ENCODE measurements at regions not wholly inside any gene's neighbourhood (a gene's known extent, or its start where the extent isn't known, plus 50 kb on each side); places are given as distances from the start of the nearest gene placed in this dataset.

DNA sequence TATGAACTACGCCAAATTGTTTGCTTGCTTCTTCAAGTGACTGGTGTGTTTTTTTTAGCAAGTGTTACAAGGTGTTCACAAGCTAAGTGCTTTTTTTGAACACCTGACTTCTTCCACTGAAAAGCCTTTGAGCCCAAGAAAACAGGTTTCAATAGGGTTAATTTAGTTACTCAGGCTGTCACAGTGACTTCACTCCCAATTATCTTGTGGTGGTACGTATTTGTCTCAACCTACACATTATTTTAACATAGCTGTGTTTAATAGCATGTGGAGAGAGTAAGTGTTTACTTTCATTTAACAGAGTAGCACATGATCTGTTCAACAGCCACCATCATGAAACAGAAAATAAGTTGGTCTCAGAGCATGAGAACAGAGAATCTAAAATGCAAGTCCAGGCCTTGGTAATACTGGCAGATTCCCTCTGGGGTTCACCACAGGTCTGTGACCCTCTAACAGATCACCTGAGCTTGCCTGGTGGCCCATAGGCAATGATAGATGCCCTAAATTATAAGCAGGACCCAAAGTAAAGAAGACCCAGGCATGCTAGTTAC is 267.7 kb upstream of the SMARCA2 start:
- Histone ChIP-seq H3K27me3 (no peaks in the 10 kb centered on the region), H3K9me3 (ENCODE audit: low read depth) (no peaks in the 10 kb centered on the region), H3K9me2 (replicated peaks; ENCODE audit: insufficient read depth) (no peaks in the 10 kb centered on the region), H3K4me2 (no peak overlapping the region), H3K36me3 (replicated peaks; ENCODE audit: insufficient read depth, low read depth) (no peaks in the 10 kb centered on the region), H3K4me3 (no peak overlapping the region), H3K79me2 (no peaks in the 10 kb centered on the region), H3K4me1 (ENCODE audit: insufficient read depth) (no peaks in the 10 kb centered on the region), H3K27ac (no peak overlapping the region), H4K20me1 (ENCODE audit: insufficient read depth, poor library complexity, severe bottlenecking) (no peaks in the 10 kb centered on the region), H2AFZ (no peak overlapping the region)
- DNase-seq (ENCODE audit: low spot score): no peak
- TF ChIP-seq, protein P1, sequence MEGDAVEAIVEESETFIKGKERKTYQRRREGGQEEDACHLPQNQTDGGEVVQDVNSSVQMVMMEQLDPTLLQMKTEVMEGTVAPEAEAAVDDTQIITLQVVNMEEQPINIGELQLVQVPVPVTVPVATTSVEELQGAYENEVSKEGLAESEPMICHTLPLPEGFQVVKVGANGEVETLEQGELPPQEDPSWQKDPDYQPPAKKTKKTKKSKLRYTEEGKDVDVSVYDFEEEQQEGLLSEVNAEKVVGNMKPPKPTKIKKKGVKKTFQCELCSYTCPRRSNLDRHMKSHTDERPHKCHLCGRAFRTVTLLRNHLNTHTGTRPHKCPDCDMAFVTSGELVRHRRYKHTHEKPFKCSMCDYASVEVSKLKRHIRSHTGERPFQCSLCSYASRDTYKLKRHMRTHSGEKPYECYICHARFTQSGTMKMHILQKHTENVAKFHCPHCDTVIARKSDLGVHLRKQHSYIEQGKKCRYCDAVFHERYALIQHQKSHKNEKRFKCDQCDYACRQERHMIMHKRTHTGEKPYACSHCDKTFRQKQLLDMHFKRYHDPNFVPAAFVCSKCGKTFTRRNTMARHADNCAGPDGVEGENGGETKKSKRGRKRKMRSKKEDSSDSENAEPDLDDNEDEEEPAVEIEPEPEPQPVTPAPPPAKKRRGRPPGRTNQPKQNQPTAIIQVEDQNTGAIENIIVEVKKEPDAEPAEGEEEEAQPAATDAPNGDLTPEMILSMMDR (IDR thresholded peaks at IDR 0.05; ENCODE audit: poor library complexity): no peak
- no peak for TF ChIP-seq EZH2 (IDR thresholded peaks at IDR 0.05; ENCODE audit: borderline replicate concordance)
- TF ChIP-seq EZH2phosphoT487 (IDR thresholded peaks at IDR 0.05; ENCODE audit: low read depth, severe bottlenecking, unreplicated experiment): no peak
- WGBS (ENCODE audit: low lambda C conversion rate, missing lambda C conversion rate): 78% methylated on average over 2 of the region's 2 CpGs

DNA sequence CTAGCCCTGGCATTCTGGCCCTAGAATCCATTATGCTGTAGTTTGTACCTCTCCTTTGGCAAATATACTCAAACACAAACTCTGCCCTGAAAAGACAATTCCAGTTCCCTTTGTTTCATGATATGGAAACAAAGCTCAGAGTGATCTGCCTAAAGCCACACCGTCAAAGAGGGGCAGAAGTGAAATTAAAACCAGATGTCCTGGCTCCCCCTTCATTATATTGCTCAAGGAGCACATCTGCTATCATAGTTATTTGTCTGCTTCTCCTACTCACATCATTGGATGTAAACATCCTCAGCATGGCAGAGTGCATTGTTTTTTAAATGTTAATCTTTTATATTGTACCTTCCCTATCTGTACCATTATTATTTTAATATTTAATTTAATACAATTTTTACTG is 266.7 kb upstream of the SMARCA2 start:
- H3K4me2 ChIP-seq: no peak overlapping the region
- no peak overlapping the region for H3K27ac ChIP-seq
- H3K9me2 ChIP-seq (replicated peaks; ENCODE audit: insufficient read depth): no peaks in the 10 kb centered on the region
- TF ChIP-seq EZH2 (IDR thresholded peaks at IDR 0.05; ENCODE audit: borderline replicate concordance) (no peak), EZH2phosphoT487 (IDR thresholded peaks at IDR 0.05; ENCODE audit: low read depth, severe bottlenecking, unreplicated experiment) (no peak)
- TF ChIP-seq, protein P1 (IDR thresholded peaks at IDR 0.05; ENCODE audit: poor library complexity): no peak
- no peak for DNase-seq (ENCODE audit: low spot score)
- no peaks in the 10 kb centered on the region for H3K4me1 ChIP-seq (ENCODE audit: insufficient read depth)
- no peak overlapping the region for H2AFZ ChIP-seq
- no peaks in the 10 kb centered on the region for H3K79me2 ChIP-seq
- H3K36me3 ChIP-seq (replicated peaks; ENCODE audit: insufficient read depth, low read depth): no peaks in the 10 kb centered on the region
- H3K9me3 ChIP-seq (ENCODE audit: low read depth): no peaks in the 10 kb centered on the region
- H3K4me3 ChIP-seq: no peak overlapping the region
- 17% methylated on average over 1 of the region's 1 CpG for WGBS (ENCODE audit: low lambda C conversion rate, missing lambda C conversion rate)
- no peaks in the 10 kb centered on the region for H3K27me3 ChIP-seq
- no peaks in the 10 kb centered on the region for H4K20me1 ChIP-seq (ENCODE audit: insufficient read depth, poor library complexity, severe bottlenecking)

DNA sequence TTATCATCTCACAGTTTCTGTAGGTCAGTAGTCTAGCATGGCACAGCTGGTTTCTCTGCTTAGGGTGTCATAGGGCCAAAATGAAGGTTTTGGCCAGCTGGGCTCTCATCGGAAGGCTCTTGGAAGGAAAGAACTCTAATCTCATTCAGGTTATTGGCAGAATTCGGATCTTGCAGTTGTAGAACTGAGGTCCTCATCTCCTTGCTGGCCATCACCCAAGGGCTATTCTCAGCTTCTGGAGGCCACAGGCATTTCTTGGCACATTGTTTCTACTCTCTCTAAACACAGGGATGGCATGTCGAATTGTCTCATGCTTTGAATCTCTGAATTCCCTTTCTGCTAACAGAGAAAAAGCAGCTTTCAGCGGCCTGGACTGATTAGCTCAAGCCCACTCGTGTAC is 258.0 kb upstream of the SMARCA2 start:
- Histone ChIP-seq H3K4me1 (ENCODE audit: insufficient read depth) (no peaks in the 10 kb centered on the region), H3K36me3 (replicated peaks; ENCODE audit: insufficient read depth, low read depth) (no peaks in the 10 kb centered on the region), H3K9me2 (replicated peaks; ENCODE audit: insufficient read depth) (no peaks in the 10 kb centered on the region), H3K27ac (no peak overlapping the region), H3K79me2 (no peaks in the 10 kb centered on the region), H3K9me3 (ENCODE audit: low read depth) (no peaks in the 10 kb centered on the region), H3K4me2 (no peak overlapping the region), H3K27me3 (no peaks in the 10 kb centered on the region), H2AFZ (no peak overlapping the region), H4K20me1 (ENCODE audit: insufficient read depth, poor library complexity, severe bottlenecking) (no peaks in the 10 kb centered on the region), H3K4me3 (no peak overlapping the region)
- no peak for DNase-seq (ENCODE audit: low spot score)
- TF ChIP-seq, protein P1 (IDR thresholded peaks at IDR 0.05; ENCODE audit: poor library complexity): no peak
- no peak for TF ChIP-seq EZH2phosphoT487 (IDR thresholded peaks at IDR 0.05; ENCODE audit: low read depth, severe bottlenecking, unreplicated experiment)
- TF ChIP-seq EZH2 (IDR thresholded peaks at IDR 0.05; ENCODE audit: borderline replicate concordance): no peak
- 76% methylated on average over 5 of the region's 5 CpGs for WGBS (ENCODE audit: low lambda C conversion rate, missing lambda C conversion rate)

DNA sequence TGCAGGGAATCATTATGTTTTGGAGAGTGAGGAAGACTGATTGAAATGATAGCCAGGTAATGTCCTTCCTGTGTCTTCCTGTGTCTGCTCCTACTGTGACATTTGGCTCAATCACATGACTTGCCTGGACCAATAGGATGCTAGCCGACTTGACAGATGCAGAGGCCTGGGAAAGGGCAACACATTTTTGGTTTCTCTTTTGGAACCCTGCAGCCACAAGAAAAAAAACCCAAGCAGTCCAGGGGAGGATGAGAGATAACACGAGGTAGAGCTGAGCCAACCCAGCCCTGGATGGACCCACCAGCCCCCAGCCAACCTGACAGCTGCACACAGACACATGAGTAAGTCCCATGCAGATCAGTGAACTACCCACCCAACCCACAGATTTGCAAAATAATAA is 256.1 kb upstream of the SMARCA2 start:
- Histone ChIP-seq H3K4me1 (ENCODE audit: insufficient read depth) (no peaks in the 10 kb centered on the region), H3K9me3 (ENCODE audit: low read depth) (no peaks in the 10 kb centered on the region), H3K4me2 (no peak overlapping the region), H3K27me3 (no peaks in the 10 kb centered on the region), H2AFZ (no peak overlapping the region), H3K9me2 (replicated peaks; ENCODE audit: insufficient read depth) (no peaks in the 10 kb centered on the region), H3K27ac (no peak overlapping the region), H3K4me3 (no peak overlapping the region), H4K20me1 (ENCODE audit: insufficient read depth, poor library complexity, severe bottlenecking) (no peaks in the 10 kb centered on the region), H3K79me2 (no peaks in the 10 kb centered on the region), H3K36me3 (replicated peaks; ENCODE audit: insufficient read depth, low read depth) (no peaks in the 10 kb centered on the region)
- 75% methylated on average over 2 of the region's 2 CpGs for WGBS (ENCODE audit: low lambda C conversion rate, missing lambda C conversion rate)
- DNase-seq (ENCODE audit: low spot score): no peak
- TF ChIP-seq, protein P1 (IDR thresholded peaks at IDR 0.05; ENCODE audit: poor library complexity): no peak
- no peak for TF ChIP-seq EZH2phosphoT487 (IDR thresholded peaks at IDR 0.05; ENCODE audit: low read depth, severe bottlenecking, unreplicated experiment)
- no peak for TF ChIP-seq EZH2 (IDR thresholded peaks at IDR 0.05; ENCODE audit: borderline replicate concordance)

Data from hepatocyte (in vitro differentiated cells).